ENCODE measurements at regions not wholly inside any gene's neighbourhood (a gene's known extent, or its start where the extent isn't known, plus 50 kb on each side); places are given as distances from the start of the nearest gene placed in this dataset.

- TF ChIP-seq CTCF (optimal IDR thresholded peaks at IDR 0.05 in 1 of 3, IDR thresholded peaks at IDR 0.05 in 1 of 3, conservative IDR thresholded peaks at IDR 0.05 in 1 of 3; ENCODE audit: extremely low read depth in 1 of 3, insufficient read depth in 2 of 3, low read length in 3 of 3) (no peak), EZH2 (IDR thresholded peaks at IDR 0.05; ENCODE audit: low read length) (no peak)
These were observed 145.4 kb upstream of the RXFP1 start for GRCh38 chr4:158376106-158376840.
